Activated CD8-positive, alpha-beta T cell treated with anti-CD3 and anti-CD28 coated beads for 36 hours (primary cell): ENCODE measurements at regions not wholly inside any gene's neighbourhood (a gene's known extent, or its start where the extent isn't known, plus 50 kb on each side); places are given as distances from the start of the nearest gene placed in this dataset.
"Not testable (repeated sequence)": the region's sequence is repeated elsewhere in the genome, so short reads cannot be mapped to it uniquely, and the experiment has no call there.

Source experiments
- ATAC-seq: fragments of 200-7000 bp; cut with Tn5 transposase; one replicate; pipeline ENCODE4 v1.10.0; 2021; ENCODE audit warnings: mild to moderate bottlenecking, moderate library complexity
- CTCF ChIA-PET: fragments of 350-600 bp; sonication (Branson Sonifier 250); formaldehyde crosslinking; loops from one replicate; lab custom pipeline; 2021; ENCODE audit warnings: antibody characterized with exemption; lab: Charles Lee
- POLR2A ChIA-PET: fragments of 350-600 bp; sonication (Branson Sonifier 250); formaldehyde crosslinking; loops from one replicate; lab custom pipeline; 2021; ENCODE audit warnings: antibody characterized with exemption; lab: Charles Lee
- DNase-seq: peaks from one replicate; pipeline ENCODE4 v3.0.0-alpha.2; 2020
- H3K27ac Mint-ChIP-seq: one replicate; pipeline ENCODE4 v1.8.0; 2021; ENCODE audit warnings: mild to moderate bottlenecking, mixed read lengths
- H3K27me3 Mint-ChIP-seq: one replicate; pipeline ENCODE4 v1.8.0; 2021; ENCODE audit warnings: mixed read lengths
- H3K36me3 Mint-ChIP-seq: one replicate; pipeline ENCODE4 v1.8.0; 2021; ENCODE audit warnings: low read depth, mixed read lengths
- H3K4me1 Mint-ChIP-seq: one replicate; pipeline ENCODE4 v1.8.0; 2021; ENCODE audit warnings: low read depth, mixed read lengths
- H3K4me3 Mint-ChIP-seq: one replicate; pipeline ENCODE4 v1.8.0; 2021; ENCODE audit warnings: mild to moderate bottlenecking, moderate library complexity, mixed read lengths
- H3K9me3 Mint-ChIP-seq: one replicate; pipeline ENCODE4 v1.8.0; 2021; ENCODE audit warnings: mixed read lengths
- CTCF ChIP-seq: fragments of 200-600 bp; IDR thresholded peaks from one replicate; pipeline ENCODE4 v1.8.0; 2022; ENCODE audit warnings: antibody characterized with exemption, mild to moderate bottlenecking
- intact Hi-C: fragments of 100-400 bp; cut with micrococcal nuclease; formaldehyde crosslinking; loops from one replicate; pipeline ENCODE4 v1.10.0; 2022

GRCh38 chr6:11847515-11848345 is 69.1 kb upstream of the ADTRP start:
- no peak overlapping the region for H3K4me3 Mint-ChIP-seq
- no peaks in the 10 kb centered on the region for H3K4me1 Mint-ChIP-seq
- POLR2A ChIA-PET = no interaction called here
- CTCF ChIA-PET = interaction anchor here (0.6 kb wide), 1 partner anchor 497 kb away, joined by 3 read pairs; no protein-coding TSS in a partner anchor
- TF ChIP-seq CTCF = no peak
- DNase-seq (no peak), ATAC-seq (no peak)
- no peak overlapping the region for H3K27ac Mint-ChIP-seq
- no peaks in the 10 kb centered on the region for H3K36me3 Mint-ChIP-seq
- intact Hi-C loops = no loop called here
- no peaks in the 10 kb centered on the region for H3K27me3 Mint-ChIP-seq
- H3K9me3 Mint-ChIP-seq = no peaks in the 10 kb centered on the region

- ATAC-seq, DNase-seq, H3K27me3 Mint-ChIP-seq, H3K4me3 Mint-ChIP-seq, H3K9me3 Mint-ChIP-seq, POLR2A ChIA-PET, H3K27ac Mint-ChIP-seq, intact Hi-C loops, H3K4me1 Mint-ChIP-seq, H3K36me3 Mint-ChIP-seq: not testable (repeated sequence)
- CTCF ChIA-PET = interaction anchor here (0.6 kb wide), 1 partner anchor 498 kb away, joined by 3 read pairs; no protein-coding TSS in a partner anchor
Measured at GRCh38 chr6:11847068-11847467, 68.5 kb upstream of the ADTRP start.

GRCh38 chr6:11845664-11846577 is 67.3 kb upstream of the ADTRP start:
- ChIA-PET POLR2A (no interaction called here), CTCF (interaction anchor here (1.2 kb wide), 1 partner anchor 12 kb away, joined by 3 read pairs; no protein-coding TSS in a partner anchor)

DNA sequence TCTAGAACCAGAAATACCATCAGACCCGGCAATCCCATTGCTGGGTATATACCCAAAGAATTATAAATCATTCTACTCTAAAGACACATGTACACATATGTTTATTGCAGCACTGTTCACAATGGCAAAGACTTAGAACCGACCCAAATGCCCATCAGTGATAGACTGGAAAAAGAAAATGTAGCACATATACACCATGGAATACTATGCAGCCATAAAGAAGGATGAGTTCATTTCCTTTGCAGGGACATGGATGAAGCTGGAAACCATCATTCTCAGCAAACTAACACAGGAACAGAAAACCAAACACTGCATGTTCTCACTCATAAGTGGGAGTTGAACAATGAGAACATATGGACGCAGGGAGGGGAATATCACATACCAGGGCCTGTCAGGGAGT is 64.2 kb upstream of the ADTRP start:
- DNase-seq, H3K36me3 Mint-ChIP-seq, H3K4me1 Mint-ChIP-seq, ATAC-seq, intact Hi-C loops, CTCF ChIA-PET, H3K27me3 Mint-ChIP-seq, H3K4me3 Mint-ChIP-seq, H3K27ac Mint-ChIP-seq, POLR2A ChIA-PET: not testable (repeated sequence)
- peaks cover 16% of the 10 kb centered on the region for H3K9me3 Mint-ChIP-seq

More at GRCh38 chr6:11845664-11846577, 67.3 kb upstream of the ADTRP start:
- DNase-seq (no peak), ATAC-seq (no peak)
- H3K36me3 Mint-ChIP-seq = no peaks in the 10 kb centered on the region
- H3K9me3 Mint-ChIP-seq = no peaks in the 10 kb centered on the region
- intact Hi-C loops = no loop called here
- TF ChIP-seq CTCF = no peak
- H3K27me3 Mint-ChIP-seq = no peaks in the 10 kb centered on the region
- no peaks in the 10 kb centered on the region for H3K4me1 Mint-ChIP-seq
- no peak overlapping the region for H3K27ac Mint-ChIP-seq
- no peak overlapping the region for H3K4me3 Mint-ChIP-seq

GRCh38 chr6:11835065-11835464 is 56.5 kb upstream of the ADTRP start:
- Mint-ChIP-seq H3K9me3 (peaks cover 15% of the 10 kb centered on the region), H3K4me1 (no peaks in the 10 kb centered on the region), H3K36me3 (peaks cover 6% of the 10 kb centered on the region), H3K4me3 (no peak overlapping the region), H3K27me3 (no peaks in the 10 kb centered on the region), H3K27ac (no peak overlapping the region)
- TF ChIP-seq CTCF = no peak
- ChIA-PET CTCF (no interaction called here), POLR2A (no interaction called here)
- ATAC-seq = no peak
- intact Hi-C loops = no loop called here
- DNase-seq = no peak
